Lung (tissue), 11 donors: ENCODE measurements at regions not wholly inside any gene's neighbourhood (a gene's known extent, or its start where the extent isn't known, plus 50 kb on each side); places are given as distances from the start of the nearest gene placed in this dataset.

ENCODE experiments used
- ATAC-seq: fragments of 200-7000 bp; cut with Tn5 transposase; one replicate; pipeline ENCODE4 v1.9.1; 2020; ENCODE audit warnings: moderate number of reproducible peaks; ENCODE audit not compliant: insufficient read depth, low FRiP score
- DNase-seq, 3 donors: peaks; one replicate each; pipeline ENCODE4 v3.0.0-alpha.2; 2013 to 2017
- H3K27ac ChIP-seq, 2 donors: one replicate each; pipeline ENCODE4 v1.5.1; 2013; ENCODE audit warnings: mild to moderate bottlenecking in 2 of 2, moderate library complexity in 2 of 2, control low read depth in 1 of 2, inconsistent platforms in 1 of 2, low read depth in 1 of 2, low read length in 1 of 2
- H3K27me3 ChIP-seq, 3 donors: one replicate each; pipeline ENCODE4 v1.5.1; 2013; ENCODE audit warnings: low read length in 2 of 3; ENCODE audit not compliant: control insufficient read depth in 3 of 3, insufficient read depth in 3 of 3
- H3K36me3 ChIP-seq, 4 donors: one replicate each; pipeline ENCODE4 v1.5.1; 2013; ENCODE audit warnings: low read length in 4 of 4, mild to moderate bottlenecking in 1 of 4, moderate library complexity in 1 of 4; ENCODE audit not compliant: control insufficient read depth in 4 of 4, insufficient read depth in 4 of 4
- H3K4me1 ChIP-seq, 5 donors: one replicate each; pipeline ENCODE4 v1.5.1; 2013; ENCODE audit warnings: low read length in 5 of 5, mild to moderate bottlenecking in 2 of 5, moderate library complexity in 1 of 5; ENCODE audit not compliant: control insufficient read depth in 5 of 5, insufficient read depth in 5 of 5
- H3K4me3 ChIP-seq: one replicate; pipeline ENCODE4 v1.5.1; 2013; ENCODE audit warnings: mild to moderate bottlenecking, control low read depth, moderate library complexity
- H3K9ac ChIP-seq, 2 donors: one replicate each; pipeline ENCODE4 v1.5.1; 2013; ENCODE audit warnings: low read length in 2 of 2, control low read depth in 1 of 2; ENCODE audit not compliant: insufficient read depth in 1 of 2
- H3K9me3 ChIP-seq, 4 donors: one replicate each; pipeline ENCODE4 v1.5.1; 2013; ENCODE audit warnings: low read length in 3 of 4, mild to moderate bottlenecking in 1 of 4, moderate library complexity in 1 of 4; ENCODE audit not compliant: control insufficient read depth in 4 of 4, insufficient read depth in 3 of 4
- WGBS, 2 donors: extraction: QIAGEN DNeasy Blood & Tissue Kit; methylation state at CpG; one replicate each; pipeline ENCODE4 v1.1.7; 2013; 5-methylcytosine and 5-hydroxymethylcytosine counted together
- TF ChIP-seq, protein P1 (sequence below): IDR thresholded peaks from 2 replicates; pipeline ENCODE4 v1.5.1; 2012; ENCODE audit warnings: mild to moderate bottlenecking; ENCODE audit errors: control extremely low read depth, extremely low read depth
- donor health status: control.
- donor health status: control.
- donor health status: Bipolar disorder and iron deficiency.
- donor health status: healthy.
- donor health status: DM: yes; HTN: yes; CAD: no.

DNA sequence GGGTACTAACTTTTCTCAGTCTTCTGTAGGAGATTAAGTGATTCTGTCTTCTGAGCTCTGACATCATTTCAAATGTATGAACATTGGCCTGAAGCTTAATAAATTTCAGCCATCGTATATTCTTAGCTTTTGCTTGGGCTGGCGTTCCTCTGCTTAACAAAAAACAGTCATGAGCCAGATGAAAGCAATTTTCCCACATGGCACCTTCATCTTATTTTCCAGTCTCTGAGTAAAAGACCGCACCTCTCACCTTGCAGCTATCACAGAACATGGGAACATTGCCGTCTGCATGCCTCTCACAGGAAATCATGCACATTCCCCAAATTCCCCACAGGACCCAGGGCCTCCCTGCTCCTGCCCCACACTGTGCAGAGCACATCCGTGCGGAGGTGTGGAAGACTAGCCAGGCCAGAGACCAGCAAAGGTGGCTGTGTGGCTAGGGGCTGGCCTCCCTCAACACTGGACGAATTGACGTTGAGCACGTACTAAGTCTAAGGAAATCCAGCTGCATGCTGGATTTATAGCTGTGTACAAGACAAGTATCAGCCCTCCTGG lies 531.8 kb upstream of the ID2 start:
- Histone ChIP-seq H3K9ac (no peak overlapping the region), H3K36me3 (no peaks in the 10 kb centered on the region), H3K27ac (no peak overlapping the region), H3K27me3 (no peaks in the 10 kb centered on the region), H3K4me1 (peaks cover 3 to 10% (median 6%) of the 10 kb centered on the region in 5 donors), H3K9me3 (no peaks in the 10 kb centered on the region), H3K4me3 (no peak overlapping the region)
- WGBS, 2 donors = 86 to 89% methylated on average over 9 of the region's 9 CpGs
- DNase-seq = no peak
- TF ChIP-seq, protein P1, sequence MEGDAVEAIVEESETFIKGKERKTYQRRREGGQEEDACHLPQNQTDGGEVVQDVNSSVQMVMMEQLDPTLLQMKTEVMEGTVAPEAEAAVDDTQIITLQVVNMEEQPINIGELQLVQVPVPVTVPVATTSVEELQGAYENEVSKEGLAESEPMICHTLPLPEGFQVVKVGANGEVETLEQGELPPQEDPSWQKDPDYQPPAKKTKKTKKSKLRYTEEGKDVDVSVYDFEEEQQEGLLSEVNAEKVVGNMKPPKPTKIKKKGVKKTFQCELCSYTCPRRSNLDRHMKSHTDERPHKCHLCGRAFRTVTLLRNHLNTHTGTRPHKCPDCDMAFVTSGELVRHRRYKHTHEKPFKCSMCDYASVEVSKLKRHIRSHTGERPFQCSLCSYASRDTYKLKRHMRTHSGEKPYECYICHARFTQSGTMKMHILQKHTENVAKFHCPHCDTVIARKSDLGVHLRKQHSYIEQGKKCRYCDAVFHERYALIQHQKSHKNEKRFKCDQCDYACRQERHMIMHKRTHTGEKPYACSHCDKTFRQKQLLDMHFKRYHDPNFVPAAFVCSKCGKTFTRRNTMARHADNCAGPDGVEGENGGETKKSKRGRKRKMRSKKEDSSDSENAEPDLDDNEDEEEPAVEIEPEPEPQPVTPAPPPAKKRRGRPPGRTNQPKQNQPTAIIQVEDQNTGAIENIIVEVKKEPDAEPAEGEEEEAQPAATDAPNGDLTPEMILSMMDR = no peak
- ATAC-seq = no peak

GRCh38 chr2:8151888-8152287 lies 530.0 kb upstream of the ID2 start:
- ATAC-seq (no peak), DNase-seq (no peak)
- Histone ChIP-seq H3K36me3 (no peaks in the 10 kb centered on the region), H3K4me1 (peaks cover 0 to 3% (median 0%) of the 10 kb centered on the region in 5 donors), H3K9ac (no peak overlapping the region), H3K27me3 (no peaks in the 10 kb centered on the region), H3K27ac (no peak overlapping the region), H3K4me3 (no peak overlapping the region), H3K9me3 (no peaks in the 10 kb centered on the region)
- TF ChIP-seq, protein P1 = no peak
- 85 to 88% methylated on average over 2 of the region's 2 CpGs for WGBS, 2 donors

GRCh38 chr2:8152392-8153257 lies 529.2 kb upstream of the ID2 start:
- Histone ChIP-seq H3K9ac (no peak overlapping the region), H3K27ac (no peak overlapping the region), H3K27me3 (no peaks in the 10 kb centered on the region), H3K9me3 (no peaks in the 10 kb centered on the region), H3K4me1 (peaks cover 0 to 3% (median 0%) of the 10 kb centered on the region in 5 donors), H3K4me3 (no peak overlapping the region), H3K36me3 (no peaks in the 10 kb centered on the region)
- ATAC-seq (no peak), DNase-seq (no peak)
- 83 to 86% methylated on average over 11 of the region's 11 CpGs for WGBS, 2 donors
- TF ChIP-seq, protein P1 = no peak
